Embryonic facial prominence (tissue), 1 donor: ENCODE measurements at regions not wholly inside any gene's neighbourhood (a gene's known extent, or its start where the extent isn't known, plus 50 kb on each side); places are given as distances from the start of the nearest gene placed in this dataset.
"Not testable (repeated sequence)": the region's sequence is repeated elsewhere in the genome, so short reads cannot be mapped to it uniquely, and the experiment has no call there.

Experiments
- DNase-seq: peaks from one replicate; pipeline ENCODE4 v3.0.0-alpha.2; 2016; ENCODE audit errors: extremely low spot score

DNA sequence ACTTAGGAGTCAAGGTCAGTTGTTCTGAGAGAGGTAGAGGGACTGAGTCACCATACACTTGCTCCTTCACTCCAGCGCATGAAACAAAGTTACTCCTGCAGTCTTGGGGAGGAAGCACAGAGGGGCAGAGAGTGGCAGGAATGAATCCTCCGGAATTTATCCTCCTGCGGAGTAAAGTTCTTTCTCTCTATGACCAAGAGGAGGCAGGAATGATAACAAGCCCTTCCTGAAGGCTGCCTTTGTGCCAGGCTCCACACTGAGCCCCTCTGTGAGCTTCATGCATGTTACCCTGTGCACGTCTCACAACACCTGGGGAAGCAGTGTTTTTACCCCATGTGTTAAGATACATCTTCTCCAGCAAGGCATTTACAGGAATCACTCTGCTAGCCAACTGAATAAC, 458.4 kb downstream of the KLF12 start:
- no peak for DNase-seq

DNA sequence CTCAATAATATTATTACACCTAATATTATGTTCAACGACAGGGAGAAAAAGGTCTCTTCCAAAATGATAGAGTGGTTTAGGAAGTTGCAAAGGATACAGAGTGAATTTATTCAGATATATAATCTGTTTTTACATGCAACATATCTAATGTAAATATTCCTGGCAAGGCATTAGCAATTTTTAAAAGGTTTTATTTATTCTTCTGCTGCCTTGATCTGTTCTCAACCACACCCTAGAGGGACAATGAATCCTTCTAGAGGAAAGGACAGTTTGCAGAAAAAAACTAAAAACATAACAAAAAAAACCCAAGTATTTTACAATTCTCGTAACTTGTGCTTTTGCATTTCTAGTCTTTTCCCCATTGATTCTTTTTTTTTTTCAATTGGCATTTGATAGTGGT, 459.6 kb downstream of the KLF12 start:
- no peak for DNase-seq

DNA sequence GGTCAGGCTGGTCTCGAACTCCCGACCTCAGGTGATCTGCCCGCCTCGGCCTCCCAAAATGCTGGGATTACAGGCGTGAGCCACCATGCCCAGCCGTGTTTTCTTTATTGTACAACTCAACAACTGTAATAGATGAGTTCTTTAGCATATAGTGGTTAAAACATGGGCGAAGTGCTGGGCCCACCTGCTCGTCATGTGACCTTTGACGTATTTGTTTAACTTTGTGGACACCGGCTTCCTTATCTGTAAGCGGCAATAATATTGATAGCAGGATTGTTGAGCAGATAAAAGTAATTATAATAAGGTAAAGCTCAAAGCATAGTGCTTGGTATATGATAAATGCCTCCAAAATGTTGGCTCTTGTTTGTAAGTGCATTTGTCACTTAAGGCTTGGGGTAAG, 460.3 kb downstream of the KLF12 start:
- no peak for DNase-seq

DNA sequence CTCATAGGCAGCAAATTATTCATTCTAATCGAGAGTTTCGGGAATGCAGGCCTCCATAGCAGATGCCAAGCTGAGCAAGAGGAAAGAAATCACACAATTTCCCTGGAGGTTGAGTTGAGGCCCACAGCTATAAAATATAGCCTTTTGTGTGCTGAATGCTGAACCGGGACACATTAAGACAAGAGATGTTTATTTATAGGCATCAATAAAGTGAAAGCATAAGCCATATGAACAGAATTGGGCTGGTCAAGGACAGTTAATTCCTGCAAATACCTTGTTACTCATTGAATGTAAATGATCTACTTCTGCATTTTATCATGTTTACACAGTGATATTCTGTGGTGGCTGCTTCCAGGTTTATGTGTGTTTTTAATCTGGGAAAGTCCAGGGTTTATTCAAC, 461.7 kb downstream of the KLF12 start:
- DNase-seq = no peak

DNA sequence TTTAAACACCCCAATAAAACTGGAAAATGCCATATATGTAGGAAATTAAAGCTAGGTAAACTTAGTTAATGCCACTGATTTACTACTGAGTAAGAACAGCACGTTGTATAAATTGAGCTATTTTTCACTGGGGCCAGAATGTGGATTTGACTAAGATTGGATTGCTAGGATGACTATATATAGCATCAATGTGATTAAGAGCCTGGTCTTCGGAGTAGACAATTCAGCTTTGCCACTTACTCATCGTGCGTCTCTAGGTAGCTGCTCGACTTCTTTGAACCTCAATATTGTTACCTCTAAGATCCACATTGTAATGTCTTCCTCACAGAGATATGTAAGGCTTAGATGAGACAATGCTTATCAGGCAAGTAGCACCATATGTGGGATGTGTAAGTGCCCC, 462.5 kb downstream of the KLF12 start:
- DNase-seq = no peak

DNA sequence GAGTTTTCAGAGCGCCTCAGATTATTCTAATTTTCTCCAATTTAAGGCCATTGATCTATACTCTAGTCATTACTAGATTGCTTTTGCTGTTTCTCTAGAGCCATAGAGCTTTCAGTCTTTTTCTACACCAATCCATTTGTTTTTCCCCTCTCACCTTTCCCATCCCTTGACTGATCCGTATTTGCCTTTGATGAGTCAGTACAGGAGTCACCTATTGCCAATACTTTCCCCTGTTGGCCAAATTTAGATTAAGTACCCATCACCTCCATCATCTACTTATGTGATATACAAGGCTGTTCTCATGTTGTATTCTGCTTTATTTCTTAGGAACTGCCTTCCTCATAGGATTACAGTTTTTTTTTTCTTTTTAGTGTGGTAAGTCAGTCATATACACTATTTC, 463.2 kb downstream of the KLF12 start:
- DNase-seq = no peak

DNA sequence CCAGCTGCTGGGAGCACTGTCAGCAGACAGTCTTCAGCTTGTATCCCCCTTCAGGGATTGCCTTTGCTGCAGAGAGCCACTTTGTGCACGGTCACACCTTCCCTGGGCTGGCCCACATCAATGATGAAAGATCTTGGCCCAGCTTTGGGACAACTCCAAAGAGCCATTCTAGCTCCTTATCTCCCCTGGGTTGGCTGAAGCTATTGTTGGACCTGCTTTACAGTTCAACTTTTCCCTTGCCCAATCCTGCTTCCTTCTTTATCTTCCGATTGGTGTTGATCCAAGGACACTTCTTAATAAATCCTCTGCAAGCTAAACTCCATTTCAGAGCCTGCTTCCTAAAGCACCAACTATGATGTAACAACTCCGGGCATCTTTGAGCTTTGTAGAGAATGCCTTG, 466.4 kb downstream of the KLF12 start:
- no peak for DNase-seq

DNA sequence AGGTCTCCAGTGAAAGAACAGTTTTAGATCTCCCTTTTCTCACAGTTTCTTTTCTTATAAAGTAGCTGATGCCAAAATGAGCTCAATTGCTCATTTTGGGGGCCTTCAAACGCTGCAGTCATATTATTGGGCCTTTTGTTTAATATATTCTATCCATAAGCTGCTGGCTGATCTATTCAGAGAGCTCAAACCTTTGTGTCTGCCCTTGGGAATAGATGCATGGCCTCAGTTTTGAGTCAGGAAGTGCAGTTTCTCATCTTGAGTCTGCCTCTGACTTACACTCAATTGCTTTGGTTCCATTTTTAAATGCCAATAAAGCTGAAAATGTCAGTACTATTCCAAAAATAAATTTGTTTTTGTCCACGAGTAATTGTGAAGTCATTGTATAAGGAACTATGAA, 468.9 kb downstream of the KLF12 start:
- DNase-seq = no peak

DNA sequence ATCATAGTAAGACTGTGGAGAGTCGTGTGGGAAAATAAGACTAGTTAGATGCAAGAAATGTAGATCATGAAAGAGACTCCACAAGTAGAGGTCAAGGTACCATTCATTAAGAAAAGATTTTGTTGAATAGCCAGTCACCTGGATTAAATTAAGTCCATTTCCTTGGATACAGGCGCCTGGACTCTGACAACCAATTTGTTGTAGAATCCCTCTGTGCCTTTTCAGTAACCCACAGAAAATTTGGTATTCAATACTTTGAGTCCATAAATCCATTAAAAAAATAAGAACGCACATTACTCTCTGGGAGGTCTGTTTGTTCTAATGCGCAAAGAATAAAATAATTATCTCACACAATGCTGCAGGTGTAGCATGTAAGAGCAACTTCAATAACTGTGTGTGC, 469.4 kb downstream of the KLF12 start:
- DNase-seq = no peak

DNA sequence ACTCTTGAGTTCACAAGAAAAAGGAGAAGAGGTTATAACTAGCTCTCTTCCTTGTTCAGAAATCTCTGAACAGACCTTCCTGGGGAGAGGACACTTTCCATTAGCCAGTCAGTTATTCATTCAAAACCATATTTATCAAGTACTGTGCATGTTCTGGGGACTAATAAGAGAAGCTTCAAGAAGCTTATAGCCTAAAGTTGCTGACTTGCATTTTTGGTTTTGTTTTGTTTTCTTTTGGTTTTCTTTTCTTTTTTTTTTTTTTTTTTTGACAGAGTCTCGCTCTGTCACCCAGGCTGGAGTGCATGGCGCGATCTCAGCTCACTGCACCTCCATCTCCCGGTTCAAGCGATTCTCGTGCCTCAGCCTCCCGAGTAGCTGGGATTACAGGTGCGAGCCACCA, 471.4 kb downstream of the KLF12 start:
- no peak for DNase-seq

DNA sequence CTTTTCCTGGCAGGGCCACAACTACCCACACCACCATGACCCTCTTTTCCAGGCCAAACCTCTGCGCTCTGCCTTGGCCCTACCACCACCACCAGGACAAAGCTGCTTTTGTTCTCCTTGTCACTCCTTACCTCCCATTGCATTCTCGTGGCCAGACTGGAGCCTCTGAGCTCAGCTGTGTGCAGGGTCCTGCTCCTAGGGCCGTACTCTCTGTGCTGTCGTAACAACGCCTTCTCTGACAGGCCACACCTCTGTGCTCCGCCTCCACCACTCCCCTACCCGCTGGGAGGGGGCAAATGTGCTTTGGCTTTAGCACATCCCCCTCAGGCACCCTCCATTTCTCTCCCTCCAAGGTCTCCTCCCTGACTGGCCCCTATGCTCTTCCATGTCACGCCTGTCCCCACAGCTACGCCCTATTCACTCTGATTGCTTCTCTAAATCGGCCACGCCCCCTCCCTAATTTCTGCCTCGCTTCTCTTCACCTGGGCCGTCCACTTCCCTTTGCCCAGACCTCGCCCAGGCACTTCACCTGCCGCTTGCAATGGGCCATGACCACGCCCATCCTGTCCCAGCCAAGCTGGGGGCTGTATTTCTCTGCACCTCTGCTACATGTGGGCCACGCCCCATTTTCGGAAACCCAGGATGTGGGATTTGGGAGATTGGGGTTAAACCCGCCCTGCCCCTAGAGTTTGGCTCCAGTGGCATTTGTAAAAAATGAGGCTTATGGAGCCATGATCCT, 472.3 kb downstream of the KLF12 start:
- DNase-seq = no peak

DNA sequence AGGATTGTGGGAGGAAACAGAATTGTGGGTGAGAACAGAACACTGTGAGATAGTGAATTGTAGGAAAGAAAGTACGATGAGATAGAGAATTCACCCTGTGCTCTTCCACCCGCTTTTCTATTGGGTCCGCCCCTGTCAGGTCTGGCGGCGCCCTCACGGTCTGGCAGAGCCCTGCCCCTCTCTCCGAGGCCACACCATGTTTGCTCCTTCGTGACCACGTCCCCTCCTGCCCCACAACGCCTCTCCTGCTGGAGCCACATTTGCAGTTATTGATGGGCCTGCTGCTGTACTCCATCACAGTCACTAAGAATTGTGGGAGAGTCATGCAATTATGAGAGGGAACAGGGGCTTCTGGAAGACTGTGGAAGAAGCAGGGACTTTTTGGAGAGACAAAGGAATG, 473.1 kb downstream of the KLF12 start:
- DNase-seq = no peak

DNA sequence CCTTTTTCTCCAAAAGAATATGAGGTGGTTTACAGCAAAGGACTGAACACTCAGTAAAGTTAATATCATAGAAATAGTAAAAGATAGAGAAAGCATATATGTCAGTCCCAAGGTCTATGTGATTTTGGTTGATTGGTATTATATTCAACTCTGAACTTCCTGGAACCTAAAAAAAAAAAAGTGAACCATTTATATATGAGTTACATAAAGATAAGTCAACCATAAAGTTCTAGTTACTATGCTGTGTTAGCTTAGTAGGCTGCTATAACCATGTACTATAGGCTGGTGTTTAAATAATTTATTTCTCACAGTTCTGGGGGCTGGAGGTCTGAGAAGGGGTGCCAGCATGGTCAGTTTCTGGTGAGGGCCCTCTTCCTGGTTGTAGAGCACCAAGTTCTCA, 475.6 kb downstream of the KLF12 start:
- DNase-seq = no peak

DNA sequence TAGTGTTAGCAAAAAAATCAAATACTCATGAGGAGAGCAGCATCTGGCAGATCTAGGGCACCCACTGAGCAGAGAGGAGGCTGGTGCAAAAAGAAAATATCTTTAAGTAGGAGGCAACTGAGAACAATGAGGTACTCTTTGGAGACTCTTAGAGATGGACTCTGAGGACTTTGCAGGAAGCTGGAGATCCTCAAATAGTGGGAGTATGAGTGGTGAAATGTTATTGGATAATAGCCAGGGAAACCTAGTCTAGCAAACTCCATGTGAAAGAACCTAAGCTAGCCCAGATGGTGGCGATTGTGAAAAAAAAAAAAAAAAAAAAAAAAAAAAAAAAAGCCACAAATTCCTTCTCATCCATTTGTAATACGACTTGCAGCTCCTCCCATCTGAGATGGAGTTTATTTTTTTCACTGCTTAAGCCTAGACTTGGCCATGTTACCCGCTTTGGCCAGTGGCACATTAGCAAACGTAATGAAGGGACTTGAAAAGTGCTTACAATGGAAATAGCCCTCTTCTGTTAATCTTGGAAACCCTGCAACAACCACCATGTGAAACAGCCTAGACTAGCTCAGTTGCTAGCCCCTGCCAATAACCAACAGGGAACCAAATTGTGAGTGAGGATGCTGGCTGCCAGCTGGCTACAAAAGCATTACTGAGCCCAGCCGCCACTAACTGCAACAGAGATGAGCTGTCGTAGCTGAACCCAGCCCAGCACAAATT, 476.2 kb downstream of the KLF12 start:
- DNase-seq = no peak

DNA sequence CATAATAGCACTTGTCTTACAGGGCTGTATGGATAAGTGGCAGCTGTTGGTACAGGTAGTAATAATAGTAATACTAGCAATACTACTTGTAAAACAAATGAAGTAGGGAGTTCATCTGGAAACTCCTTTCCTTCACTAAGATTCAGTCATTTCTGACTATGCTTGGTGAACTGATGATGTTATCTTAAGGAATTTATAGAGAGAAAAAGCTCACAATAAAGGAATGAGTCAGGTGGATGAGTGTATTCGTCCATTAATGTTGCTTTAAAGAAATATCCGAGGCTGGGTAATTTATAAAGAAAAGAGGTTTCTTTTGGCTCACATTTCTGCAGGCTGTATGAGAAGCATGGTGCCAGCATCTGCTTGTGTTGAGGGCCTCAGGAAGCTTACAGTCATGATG, 477.3 kb downstream of the KLF12 start:
- no peak for DNase-seq

DNA sequence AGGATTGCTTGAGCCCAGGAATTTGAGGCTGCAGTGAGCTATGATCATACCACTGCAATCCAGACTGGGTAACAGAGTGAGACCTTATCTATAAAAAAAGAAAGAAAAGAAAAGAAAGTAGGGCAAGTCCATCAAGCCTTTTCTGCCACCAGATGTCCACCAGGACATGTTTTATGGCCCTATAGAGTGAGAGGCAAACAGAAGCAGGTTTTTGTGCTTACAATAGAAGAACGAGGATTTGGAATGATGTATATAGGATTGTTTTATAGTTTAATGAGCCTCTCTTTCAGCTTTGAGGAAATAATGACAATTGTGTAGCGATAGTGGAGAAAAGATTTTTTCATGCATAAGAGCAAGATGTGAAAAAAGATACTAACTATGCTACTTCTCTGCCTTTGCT, 480.5 kb downstream of the KLF12 start:
- DNase-seq = no peak

DNA sequence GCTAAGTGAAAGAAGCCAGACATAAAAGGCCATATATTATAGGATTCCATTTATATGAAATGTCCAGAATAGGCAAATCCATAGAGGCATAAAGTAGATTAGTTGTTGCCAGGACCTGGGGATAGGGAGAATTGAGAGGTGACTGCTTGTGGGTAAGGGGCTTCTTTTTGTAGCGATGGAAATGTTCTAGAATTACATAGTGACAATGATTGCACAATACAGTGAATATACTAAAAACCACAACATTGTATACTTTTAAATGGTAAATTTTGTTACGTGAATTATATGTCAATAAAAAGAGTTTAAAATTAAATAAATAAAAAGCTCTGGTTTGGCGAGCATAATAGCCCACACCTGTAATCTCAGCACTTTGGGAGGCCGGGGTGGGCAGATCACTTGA, 486.8 kb downstream of the KLF12 start:
- no peak for DNase-seq

DNA sequence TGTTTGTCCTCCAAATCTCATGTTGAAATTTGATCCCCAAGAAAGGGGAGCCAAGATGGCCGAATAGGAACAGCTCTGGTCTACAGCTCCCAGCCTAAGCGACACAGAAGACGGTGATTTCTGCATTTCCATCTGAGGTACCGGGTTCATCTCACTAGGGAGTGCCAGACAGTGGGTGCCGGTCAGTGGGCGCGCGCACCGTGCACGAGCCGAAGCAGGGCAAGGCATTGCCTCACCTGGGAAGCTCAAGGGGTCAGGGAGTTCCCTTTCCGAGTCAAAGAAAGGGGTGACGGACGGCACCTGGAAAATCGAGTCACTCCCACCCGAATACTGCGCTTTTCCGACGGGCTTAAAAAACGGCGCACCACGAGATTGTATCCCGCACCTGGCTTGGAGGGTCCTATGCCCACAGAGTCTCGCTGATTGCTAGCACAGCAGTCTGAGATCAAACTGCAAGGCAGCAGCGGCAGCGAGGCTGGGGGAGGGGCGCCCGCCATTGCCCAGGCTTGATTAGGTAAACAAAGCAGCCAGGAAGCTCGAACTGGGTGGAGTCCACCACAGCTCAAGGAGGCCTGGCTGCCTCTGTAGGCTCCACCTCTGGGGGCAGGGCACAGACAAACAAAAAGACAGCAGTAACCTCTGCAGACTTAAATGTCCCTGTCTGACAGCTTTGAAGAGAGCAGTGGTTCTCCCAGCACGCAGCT, 493.6 kb downstream of the KLF12 start:
- DNase-seq = not testable (repeated sequence)

DNA sequence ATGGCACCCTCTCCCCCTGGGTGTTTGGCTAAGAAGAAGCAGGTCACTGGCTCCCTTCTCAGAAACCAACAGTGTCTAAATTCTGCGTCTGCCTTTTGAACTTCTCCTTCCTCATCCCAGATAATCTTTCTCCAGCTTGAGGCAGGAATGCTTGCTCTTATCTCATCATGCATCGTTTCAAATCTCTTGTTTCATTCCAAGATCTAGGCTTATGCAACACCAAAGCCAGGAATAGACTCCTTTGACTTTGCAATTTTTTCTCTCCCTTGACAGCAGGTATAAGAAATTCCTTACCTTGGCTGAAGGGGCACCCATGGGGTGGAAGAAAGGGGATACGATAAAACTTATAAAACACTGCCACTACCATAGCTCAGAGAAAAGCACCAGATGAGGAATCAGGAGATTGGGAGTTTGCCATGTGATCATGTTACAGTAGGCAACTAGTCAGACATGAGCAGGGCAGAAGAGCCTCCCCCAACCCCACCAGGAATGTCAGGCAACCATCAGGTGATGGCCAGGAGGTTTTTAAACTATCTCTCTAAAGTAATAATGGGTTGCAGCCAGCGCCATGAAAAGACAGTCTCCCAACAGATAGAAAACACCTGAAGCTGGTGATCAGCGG, 498.9 kb downstream of the KLF12 start:
- no peak for DNase-seq

DNA sequence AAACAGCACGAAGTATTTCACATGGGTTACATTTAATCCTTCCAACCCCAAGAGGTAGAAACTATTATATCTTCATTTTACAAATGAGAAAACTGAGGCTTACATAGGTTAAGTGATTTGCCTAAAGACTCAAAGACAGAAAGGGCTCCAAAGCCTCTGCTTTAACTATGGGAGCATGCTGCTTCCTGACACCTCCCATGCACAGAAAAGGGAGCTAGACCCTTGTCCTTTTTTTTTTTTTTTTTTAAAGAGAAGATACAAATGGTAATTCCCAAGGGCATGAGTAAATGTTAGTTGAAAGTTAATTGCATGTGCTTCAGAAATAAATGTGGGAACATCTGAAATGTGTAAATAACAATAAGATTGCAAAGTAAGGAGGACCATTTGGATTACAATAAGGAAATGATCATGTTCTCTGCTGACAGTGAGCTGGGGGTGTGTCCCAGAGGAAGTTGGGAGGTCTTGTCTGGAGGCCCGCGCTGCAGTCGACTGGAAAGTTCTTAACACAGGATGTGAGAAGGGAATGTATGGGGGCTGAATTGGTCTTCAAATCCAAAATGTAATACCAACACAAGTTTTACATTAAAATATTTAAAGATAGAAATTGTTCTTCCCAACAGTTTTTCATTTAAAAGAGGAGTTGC, 500.3 kb downstream of the KLF12 start:
- no peak for DNase-seq

DNA sequence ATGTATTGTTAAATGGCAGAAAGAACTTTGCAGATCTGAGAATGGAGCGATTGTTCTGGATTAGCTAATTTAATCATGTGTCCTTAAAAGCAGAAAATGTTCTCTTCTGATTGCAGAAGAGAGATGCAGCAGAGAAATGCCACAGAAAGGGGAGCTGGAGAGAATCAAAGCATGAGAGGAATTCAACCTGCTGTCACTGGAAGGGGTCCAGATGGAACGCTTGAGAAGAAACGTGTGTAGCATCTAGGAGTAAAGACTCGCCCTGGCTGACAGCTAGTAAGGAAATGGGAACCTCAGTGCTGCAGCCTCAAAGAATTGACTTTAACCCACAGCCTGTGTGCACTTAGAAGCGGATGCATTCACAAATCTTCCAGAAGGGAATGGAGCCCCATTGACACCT, 502.8 kb downstream of the KLF12 start:
- no peak for DNase-seq
